ENCODE measurements at regions not wholly inside any gene's neighbourhood (a gene's known extent, or its start where the extent isn't known, plus 50 kb on each side); places are given as distances from the start of the nearest gene placed in this dataset.

DNA sequence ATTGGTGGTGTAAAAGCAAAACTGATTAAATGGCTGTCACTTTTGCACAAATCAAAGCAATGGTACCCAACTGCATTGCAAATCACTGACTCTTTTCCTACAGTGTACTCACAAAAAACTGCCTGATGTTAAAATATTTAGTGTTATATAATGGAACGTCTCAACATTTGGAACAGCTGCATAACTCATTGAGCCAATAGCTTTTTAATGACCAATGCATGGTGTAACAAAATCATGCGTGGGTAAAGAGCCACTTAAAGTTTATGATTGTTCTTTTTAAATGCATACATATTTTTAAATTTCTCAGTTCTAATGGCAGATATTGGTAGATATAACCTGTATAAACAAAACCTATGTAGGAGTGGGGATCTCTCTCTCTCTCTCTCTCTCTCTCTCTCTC is 204.0 kb upstream of the MPHOSPH6 start:
- no peak for TF ChIP-seq PHF21A (CRISPR knock-in tag; IDR thresholded peaks at IDR 0.05)
- TF ChIP-seq ZNF263 (CRISPR knock-in tag; IDR thresholded peaks at IDR 0.05): no peak
- TF ChIP-seq XRCC5 (optimal IDR thresholded peaks at IDR 0.05; ENCODE audit: low read length): no peak
- TF ChIP-seq, protein P1, sequence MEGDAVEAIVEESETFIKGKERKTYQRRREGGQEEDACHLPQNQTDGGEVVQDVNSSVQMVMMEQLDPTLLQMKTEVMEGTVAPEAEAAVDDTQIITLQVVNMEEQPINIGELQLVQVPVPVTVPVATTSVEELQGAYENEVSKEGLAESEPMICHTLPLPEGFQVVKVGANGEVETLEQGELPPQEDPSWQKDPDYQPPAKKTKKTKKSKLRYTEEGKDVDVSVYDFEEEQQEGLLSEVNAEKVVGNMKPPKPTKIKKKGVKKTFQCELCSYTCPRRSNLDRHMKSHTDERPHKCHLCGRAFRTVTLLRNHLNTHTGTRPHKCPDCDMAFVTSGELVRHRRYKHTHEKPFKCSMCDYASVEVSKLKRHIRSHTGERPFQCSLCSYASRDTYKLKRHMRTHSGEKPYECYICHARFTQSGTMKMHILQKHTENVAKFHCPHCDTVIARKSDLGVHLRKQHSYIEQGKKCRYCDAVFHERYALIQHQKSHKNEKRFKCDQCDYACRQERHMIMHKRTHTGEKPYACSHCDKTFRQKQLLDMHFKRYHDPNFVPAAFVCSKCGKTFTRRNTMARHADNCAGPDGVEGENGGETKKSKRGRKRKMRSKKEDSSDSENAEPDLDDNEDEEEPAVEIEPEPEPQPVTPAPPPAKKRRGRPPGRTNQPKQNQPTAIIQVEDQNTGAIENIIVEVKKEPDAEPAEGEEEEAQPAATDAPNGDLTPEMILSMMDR (CRISPR knock-in tag; IDR thresholded peaks at IDR 0.05): no peak
- no peak for TF ChIP-seq MAX (IDR thresholded peaks at IDR 0.05)
- TF ChIP-seq E2F2 (CRISPR knock-in tag; IDR thresholded peaks at IDR 0.05; ENCODE audit: borderline replicate concordance): no peak
- TF ChIP-seq JUND (CRISPR knock-in tag; IDR thresholded peaks at IDR 0.05): no peak
- TF ChIP-seq ZFYVE20 (CRISPR knock-in tag; IDR thresholded peaks at IDR 0.05; ENCODE audit: borderline replicate concordance, low read depth): no peak
- TF ChIP-seq ZNF235 (CRISPR knock-in tag; IDR thresholded peaks at IDR 0.05; ENCODE audit: borderline replicate concordance): no peak
- TF ChIP-seq CEBPB (IDR thresholded peaks at IDR 0.05; ENCODE audit: borderline replicate concordance, low read depth, low read length): no peak
- no peak for TF ChIP-seq REST (IDR thresholded peaks at IDR 0.05; ENCODE audit: borderline replicate concordance in 1 of 2, low read depth in 1 of 2, low read length in 2 of 2)
